ENCODE measurements at regions not wholly inside any gene's neighbourhood (a gene's known extent, or its start where the extent isn't known, plus 50 kb on each side); places are given as distances from the start of the nearest gene placed in this dataset.

GRCh38 chr21:14313300-14313699 lies 69.6 kb downstream of the HSPA13 start:
- Histone ChIP-seq H3K9me3 (ENCODE audit: insufficient read depth, low read depth, low read length) (no peaks in the 10 kb centered on the region), H3K23ac (ENCODE audit: low read length) (no peak overlapping the region), H3K79me1 (ENCODE audit: low read length) (no peaks in the 10 kb centered on the region), H2BK5ac (ENCODE audit: low read depth, low read length, poor library complexity) (no peak overlapping the region), H4K12ac (ENCODE audit: low read depth, low read length) (no peak overlapping the region), H3K4ac (ENCODE audit: low read depth, low read length) (no peak overlapping the region), H3K79me2 (ENCODE audit: control insufficient read depth, insufficient read depth, low read length, poor library complexity) (no peaks in the 10 kb centered on the region), H2AK5ac (ENCODE audit: low read length) (no peak overlapping the region), H3K18ac (ENCODE audit: low read length) (no peak overlapping the region), H3K14ac (ENCODE audit: low read length) (no peak overlapping the region), H4K91ac (ENCODE audit: low read depth, low read length) (no peak overlapping the region), H3K4me1 (ENCODE audit: control insufficient read depth in 1 of 2, insufficient read depth in 2 of 2, low read length in 2 of 2) (no peaks in the 10 kb centered on the region), H2AFZ (ENCODE audit: insufficient read depth, low read length, poor library complexity) (no peak overlapping the region), H3K4me2 (ENCODE audit: low read length) (no peak overlapping the region), H3K27me3 (ENCODE audit: insufficient read depth, low read length) (no peaks in the 10 kb centered on the region), H3K9ac (ENCODE audit: low read length) (no peak overlapping the region), H3K4me3 (ENCODE audit: low read depth, low read length) (no peak overlapping the region), H3K36me3 (ENCODE audit: control insufficient read depth in 1 of 2, insufficient read depth in 2 of 2, low read length in 2 of 2) (no peaks in the 10 kb centered on the region), H2BK12ac (ENCODE audit: low read length) (no peak overlapping the region), H2BK120ac (ENCODE audit: insufficient read depth, low read length, poor library complexity) (no peak overlapping the region), H3K27ac (ENCODE audit: low read depth, low read length) (no peak overlapping the region), H4K8ac (ENCODE audit: low read depth, low read length) (no peak overlapping the region)
- DNase-seq: no peak
- no CpG with 5 or more reads among the region's 8 CpGs for WGBS (ENCODE audit: extremely low coverage, insufficient coverage, insufficient read length)

- H3K27me3 ChIP-seq (ENCODE audit: insufficient read depth, low read length): no peaks in the 10 kb centered on the region
- H3K23ac ChIP-seq (ENCODE audit: low read length): no peak overlapping the region
- no peak overlapping the region for H3K14ac ChIP-seq (ENCODE audit: low read length)
- no peak overlapping the region for H3K18ac ChIP-seq (ENCODE audit: low read length)
- H3K4ac ChIP-seq (ENCODE audit: low read depth, low read length): no peak overlapping the region
- no CpG with 5 or more reads among the region's 1 CpG for WGBS (ENCODE audit: extremely low coverage, insufficient coverage, insufficient read length)
- H2AK5ac ChIP-seq (ENCODE audit: low read length): no peak overlapping the region
- no peak for DNase-seq
- H2AFZ ChIP-seq (ENCODE audit: insufficient read depth, low read length, poor library complexity): no peak overlapping the region
- H3K4me3 ChIP-seq (ENCODE audit: low read depth, low read length): no peak overlapping the region
- H3K79me1 ChIP-seq (ENCODE audit: low read length): no peaks in the 10 kb centered on the region
- no peaks in the 10 kb centered on the region for H3K36me3 ChIP-seq (ENCODE audit: control insufficient read depth in 1 of 2, insufficient read depth in 2 of 2, low read length in 2 of 2)
- no peak overlapping the region for H4K91ac ChIP-seq (ENCODE audit: low read depth, low read length)
- no peak overlapping the region for H2BK12ac ChIP-seq (ENCODE audit: low read length)
- no peak overlapping the region for H2BK5ac ChIP-seq (ENCODE audit: low read depth, low read length, poor library complexity)
- H3K4me1 ChIP-seq (ENCODE audit: control insufficient read depth in 1 of 2, insufficient read depth in 2 of 2, low read length in 2 of 2): no peaks in the 10 kb centered on the region
- H3K79me2 ChIP-seq (ENCODE audit: control insufficient read depth, insufficient read depth, low read length, poor library complexity): no peaks in the 10 kb centered on the region
- H3K4me2 ChIP-seq (ENCODE audit: low read length): no peak overlapping the region
- H3K27ac ChIP-seq (ENCODE audit: low read depth, low read length): no peak overlapping the region
- H3K9me3 ChIP-seq (ENCODE audit: insufficient read depth, low read depth, low read length): no peaks in the 10 kb centered on the region
- no peak overlapping the region for H4K12ac ChIP-seq (ENCODE audit: low read depth, low read length)
- no peak overlapping the region for H4K8ac ChIP-seq (ENCODE audit: low read depth, low read length)
- no peak overlapping the region for H3K9ac ChIP-seq (ENCODE audit: low read length)
- H2BK120ac ChIP-seq (ENCODE audit: insufficient read depth, low read length, poor library complexity): no peak overlapping the region
Observed at GRCh38 chr21:14312871-14313270, 70.1 kb downstream of the HSPA13 start.

- Histone ChIP-seq H4K12ac (ENCODE audit: low read depth, low read length) (no peak overlapping the region), H4K8ac (ENCODE audit: low read depth, low read length) (no peak overlapping the region), H3K27ac (ENCODE audit: low read depth, low read length) (no peak overlapping the region), H3K79me1 (ENCODE audit: low read length) (no peaks in the 10 kb centered on the region), H4K91ac (ENCODE audit: low read depth, low read length) (no peak overlapping the region), H3K9me3 (ENCODE audit: insufficient read depth, low read depth, low read length) (no peaks in the 10 kb centered on the region), H2AFZ (ENCODE audit: insufficient read depth, low read length, poor library complexity) (no peak overlapping the region), H3K4me1 (ENCODE audit: control insufficient read depth in 1 of 2, insufficient read depth in 2 of 2, low read length in 2 of 2) (no peaks in the 10 kb centered on the region), H3K4me3 (ENCODE audit: low read depth, low read length) (no peak overlapping the region), H3K4me2 (ENCODE audit: low read length) (no peak overlapping the region), H3K18ac (ENCODE audit: low read length) (no peak overlapping the region), H2BK5ac (ENCODE audit: low read depth, low read length, poor library complexity) (no peak overlapping the region), H3K36me3 (ENCODE audit: control insufficient read depth in 1 of 2, insufficient read depth in 2 of 2, low read length in 2 of 2) (no peaks in the 10 kb centered on the region), H2BK12ac (ENCODE audit: low read length) (no peak overlapping the region), H3K14ac (ENCODE audit: low read length) (no peak overlapping the region), H2AK5ac (ENCODE audit: low read length) (no peak overlapping the region), H3K9ac (ENCODE audit: low read length) (no peak overlapping the region), H2BK120ac (ENCODE audit: insufficient read depth, low read length, poor library complexity) (no peak overlapping the region), H3K23ac (ENCODE audit: low read length) (no peak overlapping the region), H3K27me3 (ENCODE audit: insufficient read depth, low read length) (no peaks in the 10 kb centered on the region), H3K4ac (ENCODE audit: low read depth, low read length) (no peak overlapping the region), H3K79me2 (ENCODE audit: control insufficient read depth, insufficient read depth, low read length, poor library complexity) (no peaks in the 10 kb centered on the region)
- no CpG with 5 or more reads among the region's 5 CpGs for WGBS (ENCODE audit: extremely low coverage, insufficient coverage, insufficient read length)
- DNase-seq: no peak
Observed at GRCh38 chr21:14308234-14308633, 74.7 kb downstream of the HSPA13 start.

- Histone ChIP-seq H2AK5ac (ENCODE audit: low read length) (no peak overlapping the region), H3K9me3 (ENCODE audit: insufficient read depth, low read depth, low read length) (no peaks in the 10 kb centered on the region), H3K27me3 (ENCODE audit: insufficient read depth, low read length) (no peaks in the 10 kb centered on the region), H3K4me3 (ENCODE audit: low read depth, low read length) (no peak overlapping the region), H4K12ac (ENCODE audit: low read depth, low read length) (no peak overlapping the region), H3K4me1 (ENCODE audit: control insufficient read depth in 1 of 2, insufficient read depth in 2 of 2, low read length in 2 of 2) (no peaks in the 10 kb centered on the region), H3K4me2 (ENCODE audit: low read length) (no peak overlapping the region), H3K18ac (ENCODE audit: low read length) (no peak overlapping the region), H2BK120ac (ENCODE audit: insufficient read depth, low read length, poor library complexity) (no peak overlapping the region), H2BK12ac (ENCODE audit: low read length) (no peak overlapping the region), H3K23ac (ENCODE audit: low read length) (no peak overlapping the region), H3K79me2 (ENCODE audit: control insufficient read depth, insufficient read depth, low read length, poor library complexity) (no peaks in the 10 kb centered on the region), H3K14ac (ENCODE audit: low read length) (no peak overlapping the region), H2BK5ac (ENCODE audit: low read depth, low read length, poor library complexity) (no peak overlapping the region), H3K4ac (ENCODE audit: low read depth, low read length) (no peak overlapping the region), H3K79me1 (ENCODE audit: low read length) (no peaks in the 10 kb centered on the region), H3K36me3 (ENCODE audit: control insufficient read depth in 1 of 2, insufficient read depth in 2 of 2, low read length in 2 of 2) (no peaks in the 10 kb centered on the region), H4K91ac (ENCODE audit: low read depth, low read length) (no peak overlapping the region), H3K9ac (ENCODE audit: low read length) (no peak overlapping the region), H2AFZ (ENCODE audit: insufficient read depth, low read length, poor library complexity) (no peak overlapping the region), H4K8ac (ENCODE audit: low read depth, low read length) (no peak overlapping the region), H3K27ac (ENCODE audit: low read depth, low read length) (no peak overlapping the region)
- DNase-seq: peak in 1 of 2 donors; percentile 9
- no CpG with 5 or more reads among the region's 5 CpGs for WGBS (ENCODE audit: extremely low coverage, insufficient coverage, insufficient read length)
Observed at GRCh38 chr21:14306126-14306907, 76.6 kb downstream of the HSPA13 start.

All from trophoblast cell (in vitro differentiated cells and primary cell).